ENCODE measurements at regions not wholly inside any gene's neighbourhood (a gene's known extent, or its start where the extent isn't known, plus 50 kb on each side); places are given as distances from the start of the nearest gene placed in this dataset.

DNA sequence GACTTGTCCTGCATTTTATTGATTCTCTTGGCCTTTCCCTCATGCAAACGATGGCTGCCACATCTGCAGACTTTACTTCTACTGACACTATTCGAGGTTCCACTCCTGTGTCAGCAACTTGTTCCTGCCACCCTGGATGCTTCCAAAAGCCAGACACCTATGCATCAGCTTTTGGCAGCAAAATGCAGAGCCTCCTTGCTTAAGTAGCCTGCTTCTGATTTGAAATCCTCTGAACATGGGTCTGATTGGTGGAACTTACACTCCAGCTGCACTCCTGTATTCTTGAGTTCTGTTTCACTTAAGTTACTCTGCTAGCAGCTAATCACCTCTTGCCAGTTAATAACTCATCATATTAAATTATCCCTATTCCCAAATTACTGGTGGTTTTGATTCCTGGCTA is 152.1 kb upstream of the FMN2 start:
- no peak overlapping the region for H3K4me3 ChIP-seq (replicated peaks in 1 of 4; ENCODE audit: control extremely low read depth in 1 of 4, insufficient read depth in 1 of 4, low read depth in 3 of 4, low read length in 4 of 4)
- H3K27ac ChIP-seq (ENCODE audit: insufficient read depth, low read length) = no peak overlapping the region
- H3K36me3 ChIP-seq (ENCODE audit: control insufficient read depth, insufficient read depth, low read length) = no peaks in the 10 kb centered on the region
- no peak overlapping the region for H3K4me2 ChIP-seq (ENCODE audit: extremely low read depth, insufficient read depth, low read length)
- no peak overlapping the region for H2AFZ ChIP-seq (ENCODE audit: low read length)
- no peak overlapping the region for H3K9ac ChIP-seq (ENCODE audit: insufficient read depth, low read length)
- no peaks in the 10 kb centered on the region for H3K79me2 ChIP-seq (ENCODE audit: control insufficient read depth, insufficient read depth, low read length)
- no peak for DNase-seq (ENCODE audit: low read depth in 2 of 2)
- TF ChIP-seq, protein P1, sequence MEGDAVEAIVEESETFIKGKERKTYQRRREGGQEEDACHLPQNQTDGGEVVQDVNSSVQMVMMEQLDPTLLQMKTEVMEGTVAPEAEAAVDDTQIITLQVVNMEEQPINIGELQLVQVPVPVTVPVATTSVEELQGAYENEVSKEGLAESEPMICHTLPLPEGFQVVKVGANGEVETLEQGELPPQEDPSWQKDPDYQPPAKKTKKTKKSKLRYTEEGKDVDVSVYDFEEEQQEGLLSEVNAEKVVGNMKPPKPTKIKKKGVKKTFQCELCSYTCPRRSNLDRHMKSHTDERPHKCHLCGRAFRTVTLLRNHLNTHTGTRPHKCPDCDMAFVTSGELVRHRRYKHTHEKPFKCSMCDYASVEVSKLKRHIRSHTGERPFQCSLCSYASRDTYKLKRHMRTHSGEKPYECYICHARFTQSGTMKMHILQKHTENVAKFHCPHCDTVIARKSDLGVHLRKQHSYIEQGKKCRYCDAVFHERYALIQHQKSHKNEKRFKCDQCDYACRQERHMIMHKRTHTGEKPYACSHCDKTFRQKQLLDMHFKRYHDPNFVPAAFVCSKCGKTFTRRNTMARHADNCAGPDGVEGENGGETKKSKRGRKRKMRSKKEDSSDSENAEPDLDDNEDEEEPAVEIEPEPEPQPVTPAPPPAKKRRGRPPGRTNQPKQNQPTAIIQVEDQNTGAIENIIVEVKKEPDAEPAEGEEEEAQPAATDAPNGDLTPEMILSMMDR (conservative IDR thresholded peaks at IDR 0.05 in 1 of 2, IDR thresholded peaks at IDR 0.05 in 1 of 2; ENCODE audit: low read depth in 1 of 2, low read length in 2 of 2) = no peak
- no peak for TF ChIP-seq EZH2 (IDR thresholded peaks at IDR 0.05; ENCODE audit: low read length, missing control alignments)
- H4K20me1 ChIP-seq (ENCODE audit: control insufficient read depth, extremely low read depth, insufficient read depth, low read length) = no peaks in the 10 kb centered on the region
- no peaks in the 10 kb centered on the region for H3K9me3 ChIP-seq (ENCODE audit: control insufficient read depth, insufficient read depth, low read depth, low read length)
- H3K4me1 ChIP-seq (ENCODE audit: control insufficient read depth, extremely low read depth, insufficient read depth, low read length) = no peaks in the 10 kb centered on the region
- no peaks in the 10 kb centered on the region for H3K27me3 ChIP-seq (ENCODE audit: control insufficient read depth, insufficient read depth, low read length)

DNA sequence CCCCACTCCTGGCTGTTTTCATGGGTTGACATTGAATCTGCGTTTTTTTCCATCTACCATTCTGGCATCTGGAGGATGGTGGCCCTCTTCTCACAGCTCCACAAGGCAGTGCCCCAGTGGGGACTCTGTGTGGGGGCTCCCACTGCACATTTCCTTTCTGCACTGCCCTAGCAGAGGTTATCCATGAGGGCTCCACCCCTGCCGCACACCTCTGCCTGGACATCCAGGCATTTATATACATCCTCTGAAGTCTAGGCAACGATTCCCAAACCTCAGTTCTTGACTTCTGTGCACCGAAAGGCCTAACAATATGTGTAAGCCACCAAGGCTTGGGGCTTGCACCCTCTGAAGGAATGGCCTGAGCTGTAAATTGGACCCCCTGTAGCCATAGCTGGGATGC is 147.9 kb upstream of the FMN2 start:
- DNase-seq (ENCODE audit: low read depth in 2 of 2) = no peak
- no peaks in the 10 kb centered on the region for H3K9me3 ChIP-seq (ENCODE audit: control insufficient read depth, insufficient read depth, low read depth, low read length)
- H3K4me1 ChIP-seq (ENCODE audit: control insufficient read depth, extremely low read depth, insufficient read depth, low read length) = no peaks in the 10 kb centered on the region
- TF ChIP-seq EZH2 (IDR thresholded peaks at IDR 0.05; ENCODE audit: low read length, missing control alignments) = no peak
- TF ChIP-seq, protein P1 (conservative IDR thresholded peaks at IDR 0.05 in 1 of 2, IDR thresholded peaks at IDR 0.05 in 1 of 2; ENCODE audit: low read depth in 1 of 2, low read length in 2 of 2) = no peak
- H2AFZ ChIP-seq (ENCODE audit: low read length) = no peak overlapping the region
- H3K9ac ChIP-seq (ENCODE audit: insufficient read depth, low read length) = no peak overlapping the region
- no peak overlapping the region for H3K4me3 ChIP-seq (replicated peaks in 1 of 4; ENCODE audit: control extremely low read depth in 1 of 4, insufficient read depth in 1 of 4, low read depth in 3 of 4, low read length in 4 of 4)
- no peaks in the 10 kb centered on the region for H3K79me2 ChIP-seq (ENCODE audit: control insufficient read depth, insufficient read depth, low read length)
- H3K27me3 ChIP-seq (ENCODE audit: control insufficient read depth, insufficient read depth, low read length) = no peaks in the 10 kb centered on the region
- H3K27ac ChIP-seq (ENCODE audit: insufficient read depth, low read length) = no peak overlapping the region
- H4K20me1 ChIP-seq (ENCODE audit: control insufficient read depth, extremely low read depth, insufficient read depth, low read length) = no peaks in the 10 kb centered on the region
- H3K36me3 ChIP-seq (ENCODE audit: control insufficient read depth, insufficient read depth, low read length) = no peaks in the 10 kb centered on the region
- no peak overlapping the region for H3K4me2 ChIP-seq (ENCODE audit: extremely low read depth, insufficient read depth, low read length)

DNA sequence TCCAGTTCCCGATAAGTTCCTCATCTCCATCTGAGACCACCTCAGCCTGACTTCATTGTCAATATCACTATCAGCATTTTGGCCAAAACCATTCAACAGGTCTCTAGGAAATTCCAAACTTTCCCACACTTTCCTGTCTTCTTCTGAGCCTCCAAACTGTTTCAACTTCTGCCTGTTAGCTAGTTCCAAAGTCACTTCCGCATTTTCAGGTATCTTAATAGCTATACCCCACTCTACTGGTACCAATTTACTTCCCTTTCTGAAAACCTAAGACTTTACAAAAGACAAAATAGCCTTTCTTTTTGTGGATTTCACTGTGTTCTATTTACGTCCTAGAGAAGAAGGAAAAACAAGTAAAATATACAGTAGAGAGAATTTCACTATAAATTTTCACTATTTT is 147.0 kb upstream of the FMN2 start:
- no peaks in the 10 kb centered on the region for H3K4me1 ChIP-seq (ENCODE audit: control insufficient read depth, extremely low read depth, insufficient read depth, low read length)
- no peaks in the 10 kb centered on the region for H3K36me3 ChIP-seq (ENCODE audit: control insufficient read depth, insufficient read depth, low read length)
- H3K27me3 ChIP-seq (ENCODE audit: control insufficient read depth, insufficient read depth, low read length) = no peaks in the 10 kb centered on the region
- DNase-seq (ENCODE audit: low read depth in 2 of 2) = no peak
- no peak overlapping the region for H3K27ac ChIP-seq (ENCODE audit: insufficient read depth, low read length)
- TF ChIP-seq EZH2 (IDR thresholded peaks at IDR 0.05; ENCODE audit: low read length, missing control alignments) = no peak
- TF ChIP-seq, protein P1 (conservative IDR thresholded peaks at IDR 0.05 in 1 of 2, IDR thresholded peaks at IDR 0.05 in 1 of 2; ENCODE audit: low read depth in 1 of 2, low read length in 2 of 2) = no peak
- H3K9ac ChIP-seq (ENCODE audit: insufficient read depth, low read length) = no peak overlapping the region
- H3K9me3 ChIP-seq (ENCODE audit: control insufficient read depth, insufficient read depth, low read depth, low read length) = no peaks in the 10 kb centered on the region
- H2AFZ ChIP-seq (ENCODE audit: low read length) = no peak overlapping the region
- no peaks in the 10 kb centered on the region for H4K20me1 ChIP-seq (ENCODE audit: control insufficient read depth, extremely low read depth, insufficient read depth, low read length)
- no peak overlapping the region for H3K4me2 ChIP-seq (ENCODE audit: extremely low read depth, insufficient read depth, low read length)
- no peak overlapping the region for H3K4me3 ChIP-seq (replicated peaks in 1 of 4; ENCODE audit: control extremely low read depth in 1 of 4, insufficient read depth in 1 of 4, low read depth in 3 of 4, low read length in 4 of 4)
- H3K79me2 ChIP-seq (ENCODE audit: control insufficient read depth, insufficient read depth, low read length) = no peaks in the 10 kb centered on the region
